HG02981 (cell line): ENCODE measurements at regions not wholly inside any gene's neighbourhood (a gene's known extent, or its start where the extent isn't known, plus 50 kb on each side); places are given as distances from the start of the nearest gene placed in this dataset.

ENCODE experiments used
- ATAC-seq: cut with Tn5 transposase; IDR thresholded peaks from one replicate; pipeline ENCODE4 v1.9.1; 2021; ENCODE audit warnings: mild to moderate bottlenecking, moderate library complexity; ENCODE audit not compliant: unreplicated experiment

GRCh38 chr2:198817536-198817935 lies 640.2 kb downstream of the SATB2 start:
- ATAC-seq, result no peak

GRCh38 chr2:198815626-198816025 lies 642.1 kb downstream of the SATB2 start:
- no peak for ATAC-seq

GRCh38 chr2:198811198-198811597 lies 646.5 kb downstream of the SATB2 start:
- ATAC-seq, result no peak

- ATAC-seq, result no peak
Measured at GRCh38 chr2:198809976-198810375, 647.8 kb downstream of the SATB2 start.

GRCh38 chr2:198807131-198807530 lies 650.6 kb downstream of the SATB2 start:
- no peak for ATAC-seq

- ATAC-seq, result no peak
Measured at GRCh38 chr2:198795419-198795818, 662.3 kb downstream of the SATB2 start.

GRCh38 chr2:198791623-198792022 lies 666.1 kb downstream of the SATB2 start:
- no peak for ATAC-seq

GRCh38 chr2:198788676-198789075 lies 669.1 kb downstream of the SATB2 start:
- ATAC-seq, result no peak

GRCh38 chr2:198782734-198783133 lies 675.0 kb downstream of the SATB2 start:
- no peak for ATAC-seq

- no peak for ATAC-seq
Measured at GRCh38 chr2:198776616-198777406, 680.9 kb downstream of the SATB2 start.

GRCh38 chr2:198775737-198776136 lies 682.0 kb downstream of the SATB2 start:
- no peak for ATAC-seq

GRCh38 chr2:198774576-198774975 lies 683.2 kb downstream of the SATB2 start:
- no peak for ATAC-seq

- ATAC-seq, result no peak
Measured at GRCh38 chr2:198767694-198768093, 690.0 kb downstream of the SATB2 start.

- no peak for ATAC-seq
Measured at GRCh38 chr2:198763793-198764192, 693.9 kb downstream of the SATB2 start.

GRCh38 chr2:198762441-198762840 lies 695.3 kb downstream of the SATB2 start:
- ATAC-seq, result no peak

- no peak for ATAC-seq
Measured at GRCh38 chr2:198757069-198757468, 700.7 kb downstream of the SATB2 start.

GRCh38 chr2:198756166-198756565 lies 701.6 kb downstream of the SATB2 start:
- no peak for ATAC-seq

GRCh38 chr2:198753101-198753500 lies 704.6 kb downstream of the SATB2 start:
- ATAC-seq, result no peak

- ATAC-seq, result no peak
Measured at GRCh38 chr2:198749364-198749763, 708.4 kb downstream of the SATB2 start.

- ATAC-seq, result no peak
Measured at GRCh38 chr2:198731842-198732399, 725.8 kb downstream of the SATB2 start.

GRCh38 chr2:198720266-198720665 lies 737.5 kb downstream of the SATB2 start:
- ATAC-seq, result no peak

GRCh38 chr2:198717451-198717850 lies 740.3 kb downstream of the SATB2 start:
- ATAC-seq, result no peak
